DND-41 (cell line): ENCODE measurements at regions not wholly inside any gene's neighbourhood (a gene's known extent, or its start where the extent isn't known, plus 50 kb on each side); places are given as distances from the start of the nearest gene placed in this dataset.

ENCODE experiments used
- EZH2 ChIP-seq: IDR thresholded peaks from 3 replicates; pipeline ENCODE4 v1.6.1; 2012; ENCODE audit warnings: borderline replicate concordance, low read depth, mild to moderate bottlenecking, moderate library complexity, low read length, inconsistent platforms; ENCODE audit not compliant: severe bottlenecking
- TF ChIP-seq, protein P1 (sequence below): IDR thresholded peaks from 2 replicates; pipeline ENCODE4 v1.5.1; 2012; ENCODE audit warnings: borderline replicate concordance, low read length, moderate library complexity, mild to moderate bottlenecking; ENCODE audit not compliant: poor library complexity, severe bottlenecking; ENCODE audit errors: extremely low read depth

DNA sequence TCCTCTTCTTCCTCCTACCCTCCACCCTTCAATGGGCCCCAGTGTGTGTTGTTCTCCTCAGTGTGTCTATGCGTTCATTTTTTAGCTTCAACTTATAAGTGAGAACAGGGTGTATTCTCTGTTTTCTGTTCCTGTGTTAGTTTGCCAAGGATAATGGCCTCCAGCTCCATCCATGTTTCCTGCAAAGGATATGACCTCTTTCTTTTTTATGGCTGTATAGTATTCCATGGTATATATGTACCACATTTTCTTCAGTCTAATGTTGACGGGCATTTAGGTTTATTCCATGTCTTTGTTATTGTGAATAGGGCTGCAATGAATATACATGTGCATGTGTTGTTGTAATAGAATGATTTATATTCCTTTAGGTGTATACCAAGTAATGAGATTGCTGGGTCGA lies 634.9 kb upstream of the SEMA6A start:
- TF ChIP-seq, protein P1, sequence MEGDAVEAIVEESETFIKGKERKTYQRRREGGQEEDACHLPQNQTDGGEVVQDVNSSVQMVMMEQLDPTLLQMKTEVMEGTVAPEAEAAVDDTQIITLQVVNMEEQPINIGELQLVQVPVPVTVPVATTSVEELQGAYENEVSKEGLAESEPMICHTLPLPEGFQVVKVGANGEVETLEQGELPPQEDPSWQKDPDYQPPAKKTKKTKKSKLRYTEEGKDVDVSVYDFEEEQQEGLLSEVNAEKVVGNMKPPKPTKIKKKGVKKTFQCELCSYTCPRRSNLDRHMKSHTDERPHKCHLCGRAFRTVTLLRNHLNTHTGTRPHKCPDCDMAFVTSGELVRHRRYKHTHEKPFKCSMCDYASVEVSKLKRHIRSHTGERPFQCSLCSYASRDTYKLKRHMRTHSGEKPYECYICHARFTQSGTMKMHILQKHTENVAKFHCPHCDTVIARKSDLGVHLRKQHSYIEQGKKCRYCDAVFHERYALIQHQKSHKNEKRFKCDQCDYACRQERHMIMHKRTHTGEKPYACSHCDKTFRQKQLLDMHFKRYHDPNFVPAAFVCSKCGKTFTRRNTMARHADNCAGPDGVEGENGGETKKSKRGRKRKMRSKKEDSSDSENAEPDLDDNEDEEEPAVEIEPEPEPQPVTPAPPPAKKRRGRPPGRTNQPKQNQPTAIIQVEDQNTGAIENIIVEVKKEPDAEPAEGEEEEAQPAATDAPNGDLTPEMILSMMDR, result no peak
- TF ChIP-seq EZH2, result no peak
